ENCODE measurements at regions not wholly inside any gene's neighbourhood (a gene's known extent, or its start where the extent isn't known, plus 50 kb on each side); places are given as distances from the start of the nearest gene placed in this dataset.
"Not testable (repeated sequence)": the region's sequence is repeated elsewhere in the genome, so short reads cannot be mapped to it uniquely, and the experiment has no call there.

- DNase-seq: no peak
Observed at GRCh38 chr6:88449770-88450169, 283.6 kb upstream of the CNR1 start.

GRCh38 chr6:88445188-88445965 lies 279.2 kb upstream of the CNR1 start:
- DNase-seq: no peak

- DNase-seq: no peak
Observed at GRCh38 chr6:88443554-88443953, 277.4 kb upstream of the CNR1 start.

- no peak for DNase-seq
Observed at GRCh38 chr6:88442737-88443136, 276.6 kb upstream of the CNR1 start.

- DNase-seq: no peak
Observed at GRCh38 chr6:88441346-88441745, 275.2 kb upstream of the CNR1 start.

- no peak for DNase-seq
Observed at GRCh38 chr6:88428068-88428467, 261.9 kb upstream of the CNR1 start.

- DNase-seq: no peak
Observed at GRCh38 chr6:88426005-88426404, 259.9 kb upstream of the CNR1 start.

GRCh38 chr6:88422831-88423230 lies 256.7 kb upstream of the CNR1 start:
- DNase-seq: no peak

GRCh38 chr6:88420967-88421488 lies 254.9 kb upstream of the CNR1 start:
- not testable (repeated sequence) for DNase-seq

- DNase-seq: not testable (repeated sequence)
Observed at GRCh38 chr6:88418921-88419810, 253.0 kb upstream of the CNR1 start.

- DNase-seq: not testable (repeated sequence)
Observed at GRCh38 chr6:88417361-88417760, 251.2 kb upstream of the CNR1 start.

GRCh38 chr6:88413459-88413858 lies 247.3 kb upstream of the CNR1 start:
- DNase-seq: no peak

GRCh38 chr6:88408355-88408754 lies 242.2 kb upstream of the CNR1 start:
- DNase-seq: not testable (repeated sequence)

- not testable (repeated sequence) for DNase-seq
Observed at GRCh38 chr6:88406674-88407073, 240.5 kb upstream of the CNR1 start.

GRCh38 chr6:88403486-88403885 lies 237.3 kb upstream of the CNR1 start:
- DNase-seq: no peak

- DNase-seq: no peak
Observed at GRCh38 chr6:88402909-88403308, 236.8 kb upstream of the CNR1 start.

GRCh38 chr6:88390998-88391397 lies 224.9 kb upstream of the CNR1 start:
- not testable (repeated sequence) for DNase-seq

- no peak for DNase-seq
Observed at GRCh38 chr6:88388589-88388988, 222.4 kb upstream of the CNR1 start.

- DNase-seq: no peak
Observed at GRCh38 chr6:88386167-88386566, 220.0 kb upstream of the CNR1 start.

GRCh38 chr6:88383183-88383582 lies 217.0 kb upstream of the CNR1 start:
- no peak for DNase-seq

- no peak for DNase-seq
Observed at GRCh38 chr6:88381289-88381642, 215.1 kb upstream of the CNR1 start.

- no peak for DNase-seq
Observed at GRCh38 chr6:88380618-88381288, 214.6 kb upstream of the CNR1 start.

- DNase-seq: no peak
Observed at GRCh38 chr6:88380083-88380482, 213.9 kb upstream of the CNR1 start.
